GM19238 (cell line): ENCODE measurements at regions not wholly inside any gene's neighbourhood (a gene's known extent, or its start where the extent isn't known, plus 50 kb on each side); places are given as distances from the start of the nearest gene placed in this dataset.

Source experiments
- DNase-seq: peaks from one replicate; pipeline ENCODE4 v3.0.0; 2011; ENCODE audit warnings: low spot score; ENCODE audit not compliant: insufficient read length

DNA sequence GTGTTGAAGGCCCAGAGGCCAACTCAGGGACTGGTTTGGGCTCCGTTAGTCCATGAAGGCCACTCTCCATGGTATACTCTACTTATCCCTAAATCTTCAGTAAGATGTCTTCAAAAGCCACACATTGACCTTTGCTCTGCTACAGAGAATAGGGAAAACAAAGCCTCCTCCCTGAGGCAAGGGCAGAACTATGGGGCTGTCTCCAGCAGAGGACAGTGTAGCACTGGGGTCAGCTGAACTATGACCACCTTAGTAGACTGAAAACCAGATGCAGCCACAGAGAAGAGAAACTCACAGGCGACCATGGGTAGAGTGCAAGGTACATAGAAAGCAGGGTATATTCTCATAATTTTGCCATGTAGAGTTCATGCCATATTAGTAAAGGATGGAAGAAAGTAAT lies 587.4 kb downstream of the LMO7 start:
- DNase-seq, result no peak

DNA sequence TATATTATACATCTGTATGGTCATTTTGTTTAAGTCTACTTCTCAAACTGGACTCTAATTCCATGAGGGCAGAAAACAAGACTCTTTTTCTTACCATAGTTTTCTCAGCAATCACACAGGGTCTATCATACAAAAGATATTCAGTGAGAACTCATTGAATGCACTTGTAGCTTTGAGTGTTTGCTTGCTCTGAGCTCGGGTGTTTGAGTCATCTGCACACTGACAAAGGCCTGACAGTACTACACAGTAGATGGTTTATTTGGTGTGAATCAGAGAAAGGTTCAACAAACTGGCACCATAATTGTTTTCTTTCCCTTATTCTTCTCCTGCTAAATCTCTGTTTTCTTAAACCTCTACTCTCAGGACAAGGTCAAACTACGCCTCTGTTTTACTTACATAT lies 586.4 kb downstream of the LMO7 start:
- DNase-seq, result no peak

DNA sequence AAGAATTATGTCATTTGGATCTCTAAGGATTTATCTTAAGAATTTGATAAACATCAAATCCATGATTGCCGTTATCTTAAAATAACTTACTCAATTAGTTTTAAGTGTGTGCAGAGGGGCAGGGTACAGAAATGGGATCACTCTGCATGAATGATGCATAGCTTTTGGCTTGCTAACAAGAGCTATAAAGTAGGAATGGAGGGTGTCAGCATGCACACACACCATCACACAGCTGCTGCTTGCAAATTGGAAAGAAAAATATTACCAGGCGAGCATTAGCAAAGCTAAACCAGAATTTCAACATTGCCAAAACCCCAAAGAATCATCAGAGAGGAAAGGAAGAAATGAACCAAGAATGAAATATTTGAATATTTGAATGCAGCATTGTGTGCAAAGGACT lies 580.6 kb downstream of the LMO7 start:
- DNase-seq, result no peak

DNA sequence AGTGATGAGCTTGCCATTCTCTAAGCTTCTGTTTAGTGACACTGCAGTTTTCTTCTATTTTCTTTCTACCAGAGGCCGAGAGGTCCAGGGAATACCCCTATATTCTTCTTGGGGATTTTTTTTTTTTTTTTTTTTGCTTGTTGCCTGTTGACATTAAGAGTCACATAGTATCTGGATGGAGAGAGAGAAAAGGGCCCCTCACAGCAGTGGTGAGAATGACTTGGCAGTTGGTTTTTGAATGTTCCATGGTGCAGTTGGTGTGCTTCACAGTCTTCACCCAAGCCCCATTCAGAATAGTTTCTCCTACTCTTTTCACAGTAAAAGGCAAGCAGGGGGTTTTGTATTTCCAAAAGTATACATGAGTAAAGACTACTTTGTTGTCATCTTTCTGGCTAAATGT lies 577.9 kb downstream of the LMO7 start:
- DNase-seq, result no peak

GRCh38 chr13:76213423-76213904 lies 577.3 kb downstream of the LMO7 start:
- no peak for DNase-seq

DNA sequence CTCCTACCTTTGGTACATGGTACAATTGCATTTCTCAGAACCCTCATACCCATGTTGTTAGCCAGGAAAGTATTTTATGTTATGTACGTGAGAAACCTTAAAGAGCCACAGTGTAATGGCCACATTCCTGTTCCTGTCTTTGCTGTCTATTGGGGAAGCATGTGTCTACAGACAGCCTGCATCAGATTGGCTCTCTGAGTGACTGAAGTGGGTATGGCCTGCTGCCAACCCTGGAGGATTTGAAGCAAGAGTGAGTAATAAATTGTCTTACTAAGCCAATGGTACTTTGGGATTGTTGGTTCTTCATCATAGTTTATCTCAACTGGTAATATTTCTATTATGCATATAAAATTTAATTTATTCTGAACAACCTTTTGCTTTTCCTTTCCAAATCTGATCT lies 574.1 kb downstream of the LMO7 start:
- no peak for DNase-seq

GRCh38 chr13:76198568-76199163 lies 562.5 kb downstream of the LMO7 start:
- DNase-seq, result no peak

- DNase-seq, result no peak
Observed at GRCh38 chr13:76189882-76190519, 553.9 kb downstream of the LMO7 start.

- no peak for DNase-seq
Observed at GRCh38 chr13:76175961-76176725, 540.0 kb downstream of the LMO7 start.

- DNase-seq, result no peak
Observed at GRCh38 chr13:76168661-76169060, 532.5 kb downstream of the LMO7 start.

- DNase-seq, result no peak
Observed at GRCh38 chr13:76164290-76164689, 528.2 kb downstream of the LMO7 start.

DNA sequence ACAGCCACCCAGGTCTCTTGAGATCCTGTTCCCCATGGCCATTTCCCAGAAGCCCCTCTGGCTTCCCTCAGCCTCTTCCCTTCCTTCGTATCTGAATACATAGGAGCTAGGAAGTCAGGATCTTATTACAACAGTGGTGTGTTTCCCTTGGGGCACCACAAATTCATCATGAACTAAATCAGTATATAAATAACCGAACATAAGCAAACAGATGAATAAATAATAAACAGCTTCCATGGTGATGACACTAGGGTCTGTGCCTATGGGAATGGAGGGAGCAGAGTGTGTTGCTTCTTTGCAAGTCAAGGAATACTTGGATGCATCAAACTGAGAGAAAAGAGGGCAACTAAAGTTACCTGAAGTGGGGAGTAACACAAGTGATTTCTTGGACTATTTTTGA lies 527.6 kb downstream of the LMO7 start:
- DNase-seq, result no peak

- no peak for DNase-seq
Observed at GRCh38 chr13:76160961-76161925, 525.1 kb downstream of the LMO7 start.

GRCh38 chr13:76160506-76160905 lies 524.4 kb downstream of the LMO7 start:
- DNase-seq, result no peak

DNA sequence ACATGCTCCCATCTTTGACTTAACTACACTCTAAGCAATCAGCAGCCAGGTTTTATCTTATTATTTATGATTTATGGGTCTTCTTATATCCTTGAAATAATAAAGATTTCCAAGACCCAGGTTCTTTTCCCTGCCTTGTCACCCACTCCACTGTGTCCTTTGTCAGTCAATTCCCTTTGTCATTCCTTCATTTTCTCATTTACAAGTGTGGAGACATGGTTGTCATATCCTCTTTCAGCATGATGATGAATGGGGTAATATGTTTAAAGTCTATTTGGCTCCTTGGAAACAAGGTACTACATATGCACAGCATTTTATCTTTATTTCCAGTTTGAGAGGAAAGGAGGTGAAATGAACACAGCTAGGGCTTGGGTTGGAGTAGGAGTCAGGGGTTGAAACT lies 521.8 kb downstream of the LMO7 start:
- no peak for DNase-seq

DNA sequence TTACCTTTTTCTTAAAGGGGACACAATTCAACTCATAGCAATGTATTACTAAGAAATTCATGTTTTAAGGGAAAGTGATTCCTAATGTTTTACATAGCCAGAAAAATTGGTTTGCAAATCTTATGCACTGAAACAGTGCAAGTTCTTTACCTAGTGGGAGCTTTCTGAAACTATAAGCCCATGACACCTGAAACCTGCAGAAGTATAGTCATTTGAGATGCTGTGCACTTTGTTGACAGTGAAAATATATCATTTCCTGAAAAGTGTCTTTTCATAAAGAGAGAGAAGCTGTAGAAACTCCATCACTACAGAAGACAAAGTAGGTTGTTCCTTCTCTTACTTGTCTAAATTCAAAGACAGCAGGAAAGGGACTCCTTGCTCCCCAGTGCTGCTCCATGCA lies 517.1 kb downstream of the LMO7 start:
- no peak for DNase-seq

- DNase-seq, result no peak
Observed at GRCh38 chr13:76148926-76149325, 512.8 kb downstream of the LMO7 start.

DNA sequence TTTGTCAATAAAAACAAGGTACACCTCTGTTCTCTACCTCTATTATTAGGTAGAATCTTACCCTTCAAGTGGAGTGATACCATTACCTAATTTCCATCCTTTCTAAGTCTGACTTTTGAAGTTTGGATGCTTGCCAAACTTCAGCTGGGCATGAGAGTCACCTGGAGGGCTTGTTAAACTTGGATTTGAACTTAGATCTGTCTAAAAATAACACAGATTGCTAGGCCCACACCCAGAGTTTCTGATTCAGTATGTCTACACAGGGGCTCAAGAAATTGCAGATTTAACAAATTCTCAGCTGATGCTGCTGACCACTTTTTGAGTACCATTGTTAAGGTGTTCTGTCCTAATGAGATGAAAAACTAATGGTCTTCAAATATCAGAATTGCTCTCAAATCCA lies 512.2 kb downstream of the LMO7 start:
- no peak for DNase-seq

DNA sequence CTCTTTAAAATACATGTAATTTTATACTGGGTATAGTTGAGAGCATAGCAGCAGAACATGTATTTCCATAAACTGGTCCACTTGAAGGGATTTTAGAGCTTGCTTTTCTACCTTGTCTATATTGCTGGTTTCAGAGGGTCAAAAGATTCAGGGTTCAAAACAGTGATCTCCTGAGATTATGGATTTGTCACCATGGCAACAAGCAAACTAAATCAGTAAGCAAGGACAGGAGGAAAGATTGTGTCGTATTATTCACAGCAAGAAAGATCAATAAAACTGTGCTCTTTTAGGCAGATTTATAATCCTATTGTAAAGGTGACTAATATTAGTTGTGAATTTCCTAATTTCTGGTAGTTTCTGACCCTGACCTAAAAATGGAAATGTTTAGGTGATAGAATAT lies 496.4 kb downstream of the LMO7 start:
- no peak for DNase-seq

- no peak for DNase-seq
Observed at GRCh38 chr13:76131551-76131950, 495.4 kb downstream of the LMO7 start.

DNA sequence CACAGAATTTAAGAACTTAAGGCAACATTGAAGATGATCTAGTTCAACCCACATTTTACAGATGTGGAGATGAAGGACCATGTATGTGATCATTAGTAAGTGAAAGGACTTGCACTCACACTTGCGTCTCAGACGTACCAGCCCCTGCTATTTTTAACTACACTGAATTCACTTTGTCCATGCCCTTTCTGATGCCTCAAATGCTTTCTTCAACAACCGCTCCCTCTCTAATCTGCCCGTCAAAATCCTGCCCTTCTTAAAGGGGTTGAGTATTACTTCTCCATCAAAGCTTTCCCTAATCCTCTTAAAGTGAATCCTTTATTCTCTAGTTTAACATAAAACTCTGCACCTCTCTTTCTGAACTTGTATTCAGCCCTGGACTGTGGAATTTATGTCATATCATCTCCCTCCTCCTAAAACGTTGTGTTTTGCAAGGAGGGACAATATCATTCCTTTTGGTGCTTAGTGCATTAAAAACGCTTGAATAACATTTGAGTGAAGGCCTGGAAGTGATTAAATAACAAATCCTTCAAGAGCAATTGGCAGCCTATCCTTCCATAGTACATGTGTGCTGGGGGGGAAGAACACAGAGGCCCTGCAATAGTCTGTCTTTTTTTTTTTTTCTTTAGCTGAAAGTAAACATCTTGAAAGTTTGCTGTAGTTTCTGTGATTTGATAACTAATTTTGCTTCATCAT lies 493.3 kb downstream of the LMO7 start:
- no peak for DNase-seq
